BLaER1 (cell line): ENCODE measurements at regions not wholly inside any gene's neighbourhood (a gene's known extent, or its start where the extent isn't known, plus 50 kb on each side); places are given as distances from the start of the nearest gene placed in this dataset.
A peak's percentile ranks its signal among the peaks of the same experiment; 100 is the strongest.

ENCODE experiments used
- H3K27ac ChIP-seq: shearing (Covaris generic); formaldehyde crosslinking; 2 replicates; pipeline ENCODE4 v1.8.1; 2022
- H3K27me3 ChIP-seq: shearing (Covaris generic); formaldehyde crosslinking; 2 replicates; pipeline ENCODE4 v1.8.1; 2022
- H3K36me3 ChIP-seq: shearing (Covaris generic); formaldehyde crosslinking; 2 replicates; pipeline ENCODE4 v1.8.1; 2022
- H3K4me1 ChIP-seq: shearing (Covaris generic); formaldehyde crosslinking; 2 replicates; pipeline ENCODE4 v1.8.1; 2022
- H3K4me2 ChIP-seq: shearing (Covaris generic); formaldehyde crosslinking; 2 replicates; pipeline ENCODE4 v1.8.1; 2022
- H3K4me3 ChIP-seq: shearing (Covaris generic); formaldehyde crosslinking; 2 replicates; pipeline ENCODE4 v1.8.1; 2022
- H3K9ac ChIP-seq: shearing (Covaris generic); formaldehyde crosslinking; 2 replicates; pipeline ENCODE4 v1.8.1; 2022
- H3K9me3 ChIP-seq: shearing (Covaris generic); formaldehyde crosslinking; 2 replicates; pipeline ENCODE4 v1.8.1; 2022
- H4K20me1 ChIP-seq: shearing (Covaris generic); formaldehyde crosslinking; 2 replicates; pipeline ENCODE4 v1.8.1; 2022
- Cebpa-rat ChIP-seq: shearing (Covaris generic); IDR thresholded peaks from 2 replicates; pipeline ENCODE4 v1.8.1; 2022

DNA sequence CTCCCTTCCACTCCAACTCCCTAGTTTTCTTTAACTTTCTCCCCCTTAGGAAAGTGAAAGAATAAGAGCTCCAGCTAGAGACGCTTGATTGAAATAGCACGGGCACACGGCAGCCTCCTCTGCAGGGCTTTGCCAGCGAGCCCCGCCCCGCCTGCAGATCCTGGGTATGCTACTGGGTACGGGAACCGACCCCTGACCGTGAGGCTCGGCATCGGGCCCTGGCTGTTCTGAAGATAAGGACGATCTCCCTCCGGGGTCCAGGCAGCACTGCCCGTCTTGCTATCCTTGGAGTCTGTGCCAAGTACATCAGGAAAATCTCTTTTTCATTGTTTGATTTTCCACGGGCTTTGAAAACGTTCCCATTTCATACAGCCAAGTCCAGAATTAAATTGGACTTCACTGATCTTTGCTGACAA, 284.5 kb downstream of the MTX2 start:
- no peaks in the 10 kb centered on the region for H4K20me1 ChIP-seq
- peak overlapping the region; percentile 65; the same call in 1 of the 2 replicates for H3K9ac ChIP-seq
- no peak overlapping the region; the same call in 1 of the 2 replicates for H3K27ac ChIP-seq
- no peak for TF ChIP-seq Cebpa-rat
- H3K4me2 ChIP-seq: peak overlapping the region; percentile 85
- H3K9me3 ChIP-seq: no peaks in the 10 kb centered on the region
- H3K36me3 ChIP-seq: no peaks in the 10 kb centered on the region
- H3K27me3 ChIP-seq: no peaks in the 10 kb centered on the region
- H3K4me1 ChIP-seq: no peaks in the 10 kb centered on the region
- peak overlapping the region; percentile 65 for H3K4me3 ChIP-seq

- TF ChIP-seq Cebpa-rat: no peak
- H3K4me3 ChIP-seq: peak overlapping the region; percentile 65
- no peaks in the 10 kb centered on the region for H3K9me3 ChIP-seq
- no peaks in the 10 kb centered on the region for H3K4me1 ChIP-seq
- H3K27me3 ChIP-seq: no peaks in the 10 kb centered on the region
- H3K4me2 ChIP-seq: peak overlapping the region; percentile 85
- no peak overlapping the region; the same call in 1 of the 2 replicates for H3K27ac ChIP-seq
- no peaks in the 10 kb centered on the region for H4K20me1 ChIP-seq
- no peaks in the 10 kb centered on the region for H3K36me3 ChIP-seq
- H3K9ac ChIP-seq: peak overlapping the region; percentile 65; the same call in 1 of the 2 replicates
These were observed 285.1 kb downstream of the MTX2 start for GRCh38 chr2:176554101-176555048.

DNA sequence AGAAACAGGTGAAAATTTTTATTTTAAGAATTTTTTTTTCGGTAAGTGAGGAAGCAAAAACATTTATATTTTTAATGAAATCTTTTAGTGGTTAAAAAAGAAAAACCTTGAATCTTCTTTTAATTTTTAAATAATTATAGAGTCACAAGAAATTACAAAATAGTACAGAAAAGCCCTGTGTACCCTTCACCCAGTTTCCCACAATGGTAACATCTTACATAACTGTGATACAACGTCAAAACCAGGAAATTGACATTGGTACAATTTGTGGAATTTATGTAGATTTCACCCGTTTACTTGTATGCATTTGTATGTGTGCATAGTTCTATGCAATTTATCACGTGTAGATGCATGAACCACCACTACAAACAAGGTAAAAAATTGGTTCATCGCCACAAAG, 285.9 kb downstream of the MTX2 start:
- Histone ChIP-seq H3K36me3 (no peaks in the 10 kb centered on the region), H3K27me3 (no peaks in the 10 kb centered on the region), H3K4me1 (no peaks in the 10 kb centered on the region), H4K20me1 (no peaks in the 10 kb centered on the region), H3K4me3 (no peak overlapping the region), H3K27ac (no peak overlapping the region), H3K4me2 (no peak overlapping the region), H3K9ac (no peak overlapping the region), H3K9me3 (no peaks in the 10 kb centered on the region)
- TF ChIP-seq Cebpa-rat: no peak

DNA sequence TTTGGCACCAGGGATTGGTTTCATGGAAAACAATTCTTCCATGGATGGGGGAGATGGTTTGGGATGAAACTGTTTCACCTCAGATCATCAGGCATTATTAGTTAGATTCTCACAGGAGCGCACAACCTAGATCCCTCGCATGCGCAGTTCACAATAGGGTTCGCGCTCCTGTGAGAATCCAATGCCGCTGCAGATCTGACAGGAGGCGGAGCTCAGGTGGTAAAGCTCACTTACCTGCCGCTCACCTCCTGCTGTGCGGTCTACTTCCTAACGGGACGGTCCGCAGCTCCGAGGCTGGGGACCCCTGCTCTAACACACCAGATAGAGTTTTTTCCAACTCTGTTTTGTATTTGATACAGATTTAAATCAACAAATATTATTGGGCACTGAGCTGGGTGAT, 286.5 kb downstream of the MTX2 start:
- Histone ChIP-seq H3K4me2 (no peak overlapping the region), H3K4me3 (no peak overlapping the region), H4K20me1 (no peaks in the 10 kb centered on the region), H3K9ac (no peak overlapping the region), H3K27me3 (no peaks in the 10 kb centered on the region), H3K9me3 (no peaks in the 10 kb centered on the region), H3K27ac (no peak overlapping the region), H3K36me3 (no peaks in the 10 kb centered on the region), H3K4me1 (no peaks in the 10 kb centered on the region)
- no peak for TF ChIP-seq Cebpa-rat

- Histone ChIP-seq H3K27me3 (no peaks in the 10 kb centered on the region), H3K4me2 (no peak overlapping the region)
These were observed 287.1 kb downstream of the MTX2 start for GRCh38 chr2:176556373-176556772.

GRCh38 chr2:176557821-176558220, 288.6 kb downstream of the MTX2 start:
- no peaks in the 10 kb centered on the region for H3K4me1 ChIP-seq
- no peak overlapping the region for H3K27ac ChIP-seq
- H3K9ac ChIP-seq: no peak overlapping the region
- H3K9me3 ChIP-seq: no peaks in the 10 kb centered on the region
- no peaks in the 10 kb centered on the region for H4K20me1 ChIP-seq
- no peak overlapping the region for H3K4me2 ChIP-seq
- TF ChIP-seq Cebpa-rat: no peak
- H3K36me3 ChIP-seq: no peaks in the 10 kb centered on the region
- no peaks in the 10 kb centered on the region for H3K27me3 ChIP-seq
- H3K4me3 ChIP-seq: no peak overlapping the region

More at GRCh38 chr2:176556373-176556772, 287.1 kb downstream of the MTX2 start:
- Histone ChIP-seq H3K4me1 (no peaks in the 10 kb centered on the region), H3K9me3 (no peaks in the 10 kb centered on the region), H4K20me1 (no peaks in the 10 kb centered on the region), H3K27ac (no peak overlapping the region), H3K9ac (no peak overlapping the region), H3K4me3 (no peak overlapping the region), H3K36me3 (no peaks in the 10 kb centered on the region)
- TF ChIP-seq Cebpa-rat: no peak

DNA sequence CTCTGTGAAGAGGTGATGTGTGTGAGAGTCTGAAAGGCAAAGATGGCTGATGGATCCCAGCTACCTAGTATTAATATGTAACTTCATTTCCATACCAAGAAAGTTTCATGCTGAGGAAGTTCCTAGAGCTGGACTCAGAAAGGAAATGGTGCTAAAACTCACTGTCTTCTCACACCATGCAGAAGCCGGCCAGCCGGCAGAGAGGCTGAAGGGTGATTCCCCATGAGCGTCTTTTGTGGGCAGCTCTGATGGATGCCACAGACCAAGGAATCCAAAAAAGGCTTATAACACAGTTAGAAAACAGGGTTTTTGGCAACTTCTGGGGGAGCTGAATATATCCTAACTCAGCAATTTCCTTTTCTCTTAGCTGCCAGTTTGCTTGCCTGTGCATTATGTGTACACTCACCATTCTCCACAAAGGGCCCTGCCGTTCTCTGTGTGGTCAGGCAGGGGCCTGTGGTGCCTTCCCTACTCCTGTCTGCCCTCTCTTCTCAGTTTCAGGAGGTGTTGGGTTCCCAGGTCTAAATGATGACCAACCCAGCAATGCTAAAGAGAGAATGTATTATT, 289.4 kb downstream of the MTX2 start:
- H3K27ac ChIP-seq: no peak overlapping the region
- no peaks in the 10 kb centered on the region for H3K27me3 ChIP-seq
- no peaks in the 10 kb centered on the region for H3K36me3 ChIP-seq
- no peak overlapping the region for H3K4me3 ChIP-seq
- no peaks in the 10 kb centered on the region for H3K9me3 ChIP-seq
- H3K4me1 ChIP-seq: no peaks in the 10 kb centered on the region
- H3K9ac ChIP-seq: no peak overlapping the region
- H4K20me1 ChIP-seq: no peaks in the 10 kb centered on the region
- no peak overlapping the region for H3K4me2 ChIP-seq
- no peak for TF ChIP-seq Cebpa-rat

DNA sequence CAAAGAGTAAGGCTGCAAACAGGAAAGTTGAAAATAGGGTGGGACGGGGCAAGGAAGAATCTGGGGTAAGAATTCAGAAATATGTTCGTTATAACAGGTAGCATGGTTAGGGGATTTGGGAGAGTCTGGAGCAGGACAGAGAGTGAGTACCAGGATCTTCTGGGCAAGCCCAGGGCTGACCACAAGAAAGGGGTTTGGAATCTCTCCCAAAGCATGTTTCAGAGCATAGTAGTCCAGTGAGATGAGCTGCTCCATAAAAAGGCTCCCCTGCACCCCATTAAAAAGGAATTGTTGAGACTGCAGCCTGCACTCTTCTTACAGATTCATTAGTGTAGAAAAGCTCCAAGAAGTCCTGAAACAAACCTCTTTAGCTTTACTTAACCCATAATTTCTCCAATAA, 291.1 kb downstream of the MTX2 start:
- Histone ChIP-seq H3K4me1 (no peaks in the 10 kb centered on the region), H3K27me3 (no peaks in the 10 kb centered on the region), H4K20me1 (no peaks in the 10 kb centered on the region), H3K9me3 (no peaks in the 10 kb centered on the region), H3K27ac (no peak overlapping the region), H3K36me3 (no peaks in the 10 kb centered on the region), H3K4me3 (no peak overlapping the region), H3K9ac (no peak overlapping the region), H3K4me2 (no peak overlapping the region)
- no peak for TF ChIP-seq Cebpa-rat

DNA sequence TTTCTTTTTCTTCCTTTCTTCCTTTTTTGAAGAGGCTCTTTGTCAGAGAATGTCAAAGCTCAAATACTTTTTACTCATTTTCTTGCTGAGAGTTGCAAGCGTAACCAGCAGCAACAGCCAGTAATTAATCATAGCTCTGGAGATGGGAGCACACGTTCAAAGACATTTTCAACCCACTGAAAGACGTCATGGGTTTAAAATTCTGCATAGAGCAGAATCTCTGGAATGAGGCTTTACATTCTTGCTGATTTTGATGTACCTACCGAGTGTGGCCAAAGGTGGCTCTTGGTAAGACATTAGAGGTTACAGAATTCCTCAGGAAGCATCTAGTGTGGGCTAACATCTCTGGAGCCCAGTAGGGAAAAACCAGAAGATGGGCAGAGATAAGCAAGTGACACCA, 292.5 kb downstream of the MTX2 start:
- no peak overlapping the region for H3K4me2 ChIP-seq
- no peak overlapping the region for H3K4me3 ChIP-seq
- TF ChIP-seq Cebpa-rat: no peak
- H4K20me1 ChIP-seq: no peaks in the 10 kb centered on the region
- no peak overlapping the region for H3K27ac ChIP-seq
- H3K9me3 ChIP-seq: no peaks in the 10 kb centered on the region
- no peaks in the 10 kb centered on the region for H3K27me3 ChIP-seq
- no peak overlapping the region for H3K9ac ChIP-seq
- no peaks in the 10 kb centered on the region for H3K4me1 ChIP-seq
- H3K36me3 ChIP-seq: no peaks in the 10 kb centered on the region

DNA sequence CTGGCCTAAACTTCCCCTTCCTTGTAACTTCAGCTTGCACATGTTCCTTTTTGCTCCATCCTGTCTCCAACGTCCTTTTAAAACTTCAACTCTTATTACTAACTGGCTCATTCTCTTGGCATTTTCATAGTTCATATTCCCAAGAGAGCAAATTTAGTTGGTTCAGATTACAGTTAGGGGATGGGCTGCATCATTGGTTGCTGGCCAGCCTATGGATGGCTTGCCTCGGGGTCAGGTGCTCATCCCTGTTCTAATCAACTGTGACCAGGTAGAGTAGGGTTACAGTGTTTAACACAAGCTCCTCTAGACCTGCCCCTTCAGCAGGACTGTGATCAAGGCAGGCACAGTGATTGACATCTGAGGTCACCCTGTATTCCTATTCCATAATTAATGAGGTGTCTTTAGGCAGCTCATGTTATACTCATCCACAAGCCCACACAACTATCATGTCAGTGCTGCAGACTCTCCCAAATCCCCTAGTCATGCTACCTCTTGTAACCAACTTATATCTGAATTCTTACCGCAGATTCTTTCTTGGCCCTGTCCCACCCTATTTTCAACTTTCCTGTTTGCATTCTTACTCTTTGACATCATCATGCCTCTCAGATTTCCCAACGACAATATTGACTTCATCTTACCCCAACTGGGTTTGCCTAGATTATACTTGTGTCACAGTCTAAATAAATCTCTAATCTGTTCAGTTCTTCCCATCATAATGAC, 293.3 kb downstream of the MTX2 start:
- H3K4me1 ChIP-seq: no peaks in the 10 kb centered on the region

More for the DNA sequence above, 293.3 kb downstream of the MTX2 start:
- H4K20me1 ChIP-seq: no peaks in the 10 kb centered on the region
- no peak overlapping the region for H3K4me3 ChIP-seq
- no peaks in the 10 kb centered on the region for H3K9me3 ChIP-seq
- no peak overlapping the region for H3K27ac ChIP-seq
- H3K9ac ChIP-seq: no peak overlapping the region
- no peak for TF ChIP-seq Cebpa-rat
- no peak overlapping the region for H3K4me2 ChIP-seq
- no peaks in the 10 kb centered on the region for H3K27me3 ChIP-seq
- no peaks in the 10 kb centered on the region for H3K36me3 ChIP-seq
